H1 (cell line): ENCODE measurements at regions not wholly inside any gene's neighbourhood (a gene's known extent, or its start where the extent isn't known, plus 50 kb on each side); places are given as distances from the start of the nearest gene placed in this dataset.

Experiments used
- GABPA ChIP-seq: IDR thresholded peaks from 2 replicates; pipeline ENCODE4 v1.6.1; 2011; ENCODE audit warnings: mild to moderate bottlenecking, low read length, moderate library complexity, borderline replicate concordance; ENCODE audit not compliant: insufficient read depth
- RBBP5 ChIP-seq: IDR thresholded peaks from 2 replicates; pipeline ENCODE4 v1.7.1; 2012; ENCODE audit warnings: low read depth, mild to moderate bottlenecking, inconsistent platforms, low read length, moderate library complexity, borderline replicate concordance
- SAP30 ChIP-seq: fragments of 300-600 bp; sonication (generic); IDR thresholded peaks from 2 replicates; pipeline ENCODE4 v1.7.1; 2012; ENCODE audit warnings: low read length, moderate library complexity, mild to moderate bottlenecking, inconsistent platforms; ENCODE audit not compliant: insufficient read depth, insufficient replicate concordance

DNA sequence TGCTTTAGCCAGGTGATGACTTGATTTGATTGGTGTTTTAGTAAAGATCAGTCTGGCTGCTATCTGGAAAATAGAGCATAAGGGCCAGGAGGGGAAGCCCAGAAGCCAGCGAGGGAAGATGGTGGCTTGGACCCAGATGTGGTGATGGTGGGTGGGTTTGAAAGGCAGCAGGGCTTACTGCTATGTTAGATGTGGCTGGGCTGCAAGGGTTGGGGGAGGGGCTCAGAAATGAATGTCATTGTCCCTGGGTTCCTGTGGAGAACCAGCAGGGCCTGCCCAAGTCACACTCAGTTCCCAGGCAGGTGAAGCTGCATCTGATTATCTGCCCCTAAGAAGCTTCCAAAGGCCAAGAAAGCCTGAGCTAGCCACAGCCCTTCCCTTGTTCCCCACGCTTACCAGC, 71.7 kb upstream of the BRD7 start (continued):
- TF ChIP-seq GABPA (no peak), SAP30 (no peak), RBBP5 (no peak)
